Esophagus squamous epithelium (tissue), 4 donors: ENCODE measurements at regions not wholly inside any gene's neighbourhood (a gene's known extent, or its start where the extent isn't known, plus 50 kb on each side); places are given as distances from the start of the nearest gene placed in this dataset.

Source experiments
- POLR2A ChIP-seq, 4 donors: fragments of 450-650 bp; IDR thresholded peaks; one replicate each; pipeline ENCODE4 v1.6.1; 2017; ENCODE audit warnings: antibody characterized with exemption in 4 of 4, mild to moderate bottlenecking in 4 of 4, moderate library complexity in 3 of 4
- TF ChIP-seq, protein P1 (sequence below), 6 experiments: fragments of 450-650 bp in 4 of 6; fragments of 200-600 bp in 2 of 6; sonication (generic) in 2 of 6; IDR thresholded peaks; one replicate each; pipeline ENCODE4 v1.5.1; 2016 to 2019; ENCODE audit warnings: antibody characterized with exemption in 6 of 6, mild to moderate bottlenecking in 4 of 6, moderate library complexity in 4 of 6

DNA sequence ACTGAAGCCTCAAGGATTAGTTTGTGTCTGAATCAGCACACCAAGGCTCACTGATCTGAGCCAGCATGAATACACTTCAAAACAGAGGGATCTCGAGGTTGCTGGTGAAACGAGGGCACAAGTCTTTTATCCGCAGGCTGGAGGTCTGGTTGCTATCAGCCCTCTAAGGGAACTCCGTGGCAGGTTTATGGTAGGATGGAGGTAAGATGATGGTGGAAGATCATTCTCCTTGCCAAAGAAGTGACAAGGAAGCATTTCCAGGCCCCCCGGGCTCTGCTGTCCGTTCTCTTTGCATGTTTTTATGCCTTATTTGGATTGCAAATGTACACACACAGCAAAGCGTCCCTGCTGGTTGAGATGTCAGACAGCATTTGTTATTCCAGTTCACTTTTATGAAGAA lies 268.3 kb downstream of the ARHGAP12 start:
- TF ChIP-seq, protein P1, sequence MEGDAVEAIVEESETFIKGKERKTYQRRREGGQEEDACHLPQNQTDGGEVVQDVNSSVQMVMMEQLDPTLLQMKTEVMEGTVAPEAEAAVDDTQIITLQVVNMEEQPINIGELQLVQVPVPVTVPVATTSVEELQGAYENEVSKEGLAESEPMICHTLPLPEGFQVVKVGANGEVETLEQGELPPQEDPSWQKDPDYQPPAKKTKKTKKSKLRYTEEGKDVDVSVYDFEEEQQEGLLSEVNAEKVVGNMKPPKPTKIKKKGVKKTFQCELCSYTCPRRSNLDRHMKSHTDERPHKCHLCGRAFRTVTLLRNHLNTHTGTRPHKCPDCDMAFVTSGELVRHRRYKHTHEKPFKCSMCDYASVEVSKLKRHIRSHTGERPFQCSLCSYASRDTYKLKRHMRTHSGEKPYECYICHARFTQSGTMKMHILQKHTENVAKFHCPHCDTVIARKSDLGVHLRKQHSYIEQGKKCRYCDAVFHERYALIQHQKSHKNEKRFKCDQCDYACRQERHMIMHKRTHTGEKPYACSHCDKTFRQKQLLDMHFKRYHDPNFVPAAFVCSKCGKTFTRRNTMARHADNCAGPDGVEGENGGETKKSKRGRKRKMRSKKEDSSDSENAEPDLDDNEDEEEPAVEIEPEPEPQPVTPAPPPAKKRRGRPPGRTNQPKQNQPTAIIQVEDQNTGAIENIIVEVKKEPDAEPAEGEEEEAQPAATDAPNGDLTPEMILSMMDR (IDR thresholded peaks at IDR 0.05), result no peak
- TF ChIP-seq POLR2A (IDR thresholded peaks at IDR 0.05), result no peak
